HG02571 (cell line): ENCODE measurements at regions not wholly inside any gene's neighbourhood (a gene's known extent, or its start where the extent isn't known, plus 50 kb on each side); places are given as distances from the start of the nearest gene placed in this dataset.
"Not testable (repeated sequence)": the region's sequence is repeated elsewhere in the genome, so short reads cannot be mapped to it uniquely, and the experiment has no call there.

ENCODE experiments used
- ATAC-seq: cut with Tn5 transposase; IDR thresholded peaks from one replicate; pipeline ENCODE4 v1.9.1; 2021; ENCODE audit warnings: mild to moderate bottlenecking, moderate library complexity; ENCODE audit not compliant: unreplicated experiment

DNA sequence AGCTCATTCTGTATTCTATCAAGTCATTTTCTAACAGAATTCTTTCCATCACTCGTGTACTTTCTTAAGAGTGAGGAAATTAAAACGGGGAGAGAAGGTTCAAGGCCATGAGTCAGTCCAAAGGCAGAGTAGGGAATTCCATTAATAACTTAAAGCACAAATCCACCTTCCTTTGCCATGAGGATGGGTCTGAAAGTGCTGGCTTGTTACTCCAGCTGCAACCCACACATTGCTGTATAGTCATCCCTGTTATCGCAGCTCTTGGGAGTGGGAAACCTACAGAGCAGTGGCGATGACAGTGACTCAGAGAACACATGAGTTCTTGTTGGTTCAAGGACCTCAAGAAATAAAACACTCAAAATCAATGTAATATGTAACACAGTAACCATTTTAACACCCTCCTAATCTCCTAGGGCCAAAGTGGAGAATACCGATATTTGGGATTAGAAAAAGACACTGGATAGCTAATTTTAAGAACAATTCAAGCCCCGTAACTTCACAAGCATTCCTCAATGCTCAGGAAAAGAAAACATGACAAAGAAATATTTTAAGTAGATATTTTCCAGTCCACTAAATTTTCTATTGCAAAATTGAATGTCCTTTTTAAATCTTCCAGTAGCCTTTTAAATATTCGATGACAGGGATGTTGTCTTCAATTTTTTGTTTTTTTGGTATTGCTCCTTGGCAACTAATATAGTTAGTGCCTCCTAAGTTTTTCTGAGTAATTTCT lies 179.9 kb upstream of the THBS1 start:
- ATAC-seq: no peak

DNA sequence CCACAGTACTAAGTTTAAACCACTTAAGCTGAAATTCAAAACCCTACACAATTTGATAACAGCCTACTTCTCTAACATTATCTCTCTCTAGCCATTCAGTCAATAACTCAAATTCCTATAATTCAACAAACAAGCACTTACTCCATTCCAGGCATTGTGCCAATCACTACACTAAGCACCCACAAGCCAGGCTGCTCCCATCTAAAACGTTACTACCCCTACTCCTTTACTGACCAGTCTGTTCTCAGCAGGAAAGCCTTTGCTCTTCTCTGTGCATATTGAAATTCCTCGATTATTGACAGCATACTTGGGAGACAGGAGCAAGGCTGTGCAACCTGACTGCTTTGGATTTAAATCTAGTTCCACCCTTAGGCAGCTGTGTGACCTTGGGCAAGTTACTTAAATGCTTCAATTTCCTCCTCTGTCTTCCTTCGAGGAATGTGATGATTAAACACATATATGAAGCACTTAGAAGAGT lies 177.2 kb upstream of the THBS1 start:
- no peak for ATAC-seq

DNA sequence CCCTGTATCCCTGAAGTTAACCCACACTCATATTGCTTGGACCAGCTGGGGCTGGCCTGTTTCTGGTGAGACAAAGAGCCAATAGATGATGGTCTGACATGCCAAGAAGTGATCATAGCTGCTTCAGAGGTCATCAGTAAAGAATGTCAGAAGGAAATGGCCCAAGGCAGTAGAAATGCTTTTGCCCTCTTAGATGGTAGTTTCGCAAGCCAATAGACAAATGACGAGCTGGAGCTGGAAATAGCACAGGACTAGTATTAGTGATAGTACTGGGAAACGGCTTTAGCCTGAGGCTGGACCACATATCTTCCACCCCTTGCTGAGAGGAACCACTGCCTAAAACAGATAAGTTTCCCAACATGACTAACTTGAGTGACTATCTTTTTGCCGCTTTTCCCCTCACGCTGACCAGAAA lies 176.1 kb upstream of the THBS1 start:
- no peak for ATAC-seq

DNA sequence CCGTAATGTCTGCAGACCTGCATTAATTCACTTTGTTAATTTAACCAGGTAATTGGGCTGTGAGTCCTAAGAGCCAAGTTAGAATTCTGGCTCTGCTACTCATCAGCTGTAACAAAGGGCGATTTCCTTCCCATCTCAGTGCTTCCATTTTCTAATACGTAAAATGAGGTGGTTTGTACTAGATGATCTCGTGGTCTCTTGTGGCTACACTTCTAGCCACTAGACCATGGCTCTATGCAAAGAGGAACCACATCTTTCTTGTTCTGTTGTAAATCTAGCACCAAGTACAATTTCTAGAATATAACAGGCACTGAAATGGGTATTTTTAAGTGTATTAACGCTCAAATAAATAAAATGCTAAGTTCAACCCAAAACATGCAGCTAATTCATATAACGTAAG lies 174.4 kb upstream of the THBS1 start:
- peak; percentile 79 for ATAC-seq

DNA sequence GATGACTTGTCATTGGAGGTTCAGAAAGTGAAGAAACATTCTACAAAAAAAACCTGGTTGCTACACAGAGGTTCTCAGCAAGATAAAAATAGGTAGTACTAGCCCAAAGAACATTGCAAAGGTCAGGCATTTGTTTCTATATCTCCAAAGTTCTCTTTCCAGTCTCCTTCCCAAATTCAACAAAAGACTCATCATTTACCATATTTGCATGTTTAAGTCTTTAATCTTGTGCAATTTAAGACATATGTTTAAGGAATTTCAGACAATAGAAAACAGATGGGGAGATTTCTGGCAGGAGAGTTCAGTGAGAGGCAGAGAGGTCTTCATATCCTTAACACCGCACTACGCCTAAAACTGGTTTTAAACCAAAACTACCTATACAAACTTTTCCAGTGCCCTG lies 173.8 kb upstream of the THBS1 start:
- no peak for ATAC-seq

DNA sequence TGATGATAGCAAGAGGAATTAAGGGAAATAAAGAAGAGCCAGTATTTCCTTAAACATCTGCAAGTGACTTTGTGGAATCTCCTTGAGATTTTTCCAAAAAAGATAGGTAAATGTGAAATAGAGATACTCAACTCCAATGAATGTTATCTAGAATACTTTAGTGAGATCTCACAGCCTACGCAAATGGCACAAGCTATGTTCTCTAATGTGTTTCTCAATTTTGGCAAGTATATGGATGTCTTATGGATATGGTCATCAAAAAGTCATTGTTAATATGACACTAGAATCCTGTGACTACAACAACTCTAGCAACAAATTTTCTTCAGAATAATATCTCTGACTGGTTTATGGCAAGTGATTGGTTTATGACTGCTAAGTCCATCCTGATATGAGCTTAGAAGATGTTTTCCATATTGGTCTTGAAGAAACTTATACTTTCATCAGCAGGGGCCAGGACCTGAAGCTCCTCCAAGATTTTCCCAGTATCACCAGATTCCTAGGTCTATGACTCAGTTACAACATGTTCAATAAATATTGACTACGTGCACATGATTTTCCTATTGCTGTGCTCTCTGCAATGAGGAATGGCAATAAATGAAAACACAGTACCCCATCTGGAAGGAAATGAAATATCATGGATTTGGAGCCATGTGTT lies 170.9 kb upstream of the THBS1 start:
- ATAC-seq: no peak

DNA sequence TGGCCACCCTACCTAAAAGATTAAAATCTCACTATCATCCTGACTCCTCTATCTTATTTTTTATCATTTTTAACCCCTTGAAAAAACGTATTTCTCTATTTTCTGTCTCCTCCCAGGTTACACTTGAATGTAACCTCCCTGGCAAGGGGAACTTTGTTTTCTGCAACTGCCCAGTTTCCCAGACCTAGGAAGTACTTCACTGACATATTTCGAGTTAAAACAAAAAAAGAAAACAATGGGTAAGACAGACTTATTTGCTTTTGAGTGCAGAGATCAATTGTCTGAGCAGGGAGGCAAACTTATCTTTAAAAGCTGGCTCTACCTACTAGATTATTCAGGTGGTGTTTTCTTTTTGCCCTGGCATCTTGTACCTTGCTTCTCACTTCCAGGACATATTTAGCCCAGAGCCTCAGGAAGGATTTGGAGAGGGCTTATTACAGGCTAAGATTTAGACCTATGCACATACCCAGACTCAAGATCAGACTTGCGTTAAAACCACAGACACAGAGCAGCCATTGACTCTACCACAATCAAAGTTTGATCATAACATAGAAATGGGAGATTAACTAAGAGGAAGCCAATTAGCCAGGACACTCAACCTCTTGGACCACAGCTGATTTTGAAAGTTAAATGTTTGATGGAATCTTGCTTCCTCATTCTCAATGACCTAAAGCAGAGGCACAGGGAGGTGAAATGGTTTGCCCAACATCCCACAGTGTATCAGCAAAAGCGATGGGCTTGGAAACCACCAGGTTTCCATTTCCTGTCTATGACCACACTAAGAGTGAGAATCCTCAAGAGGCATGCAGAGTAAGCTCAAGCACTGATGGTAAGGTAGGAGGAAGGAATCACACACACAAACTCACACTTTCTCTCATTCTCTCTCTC lies 169.5 kb upstream of the THBS1 start:
- ATAC-seq: peak; percentile 86

DNA sequence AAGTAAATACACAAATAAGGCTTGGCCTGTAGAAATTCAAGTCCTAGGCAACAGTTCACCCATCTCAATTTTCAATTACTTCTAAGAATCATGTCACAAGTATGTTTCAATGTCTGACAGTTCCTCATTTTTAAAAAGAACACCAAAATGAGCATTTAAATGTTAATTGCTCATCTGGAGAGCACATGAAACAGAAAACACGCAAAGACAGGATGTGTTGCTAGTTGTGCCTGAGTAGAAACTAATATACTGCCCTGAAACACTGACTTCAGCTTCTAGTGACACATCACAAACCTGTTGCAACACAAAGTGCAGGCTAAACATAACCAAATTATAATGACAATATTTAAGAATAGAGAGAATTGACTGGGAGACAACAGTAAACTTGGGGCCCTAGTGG lies 167.3 kb upstream of the THBS1 start:
- ATAC-seq: no peak

DNA sequence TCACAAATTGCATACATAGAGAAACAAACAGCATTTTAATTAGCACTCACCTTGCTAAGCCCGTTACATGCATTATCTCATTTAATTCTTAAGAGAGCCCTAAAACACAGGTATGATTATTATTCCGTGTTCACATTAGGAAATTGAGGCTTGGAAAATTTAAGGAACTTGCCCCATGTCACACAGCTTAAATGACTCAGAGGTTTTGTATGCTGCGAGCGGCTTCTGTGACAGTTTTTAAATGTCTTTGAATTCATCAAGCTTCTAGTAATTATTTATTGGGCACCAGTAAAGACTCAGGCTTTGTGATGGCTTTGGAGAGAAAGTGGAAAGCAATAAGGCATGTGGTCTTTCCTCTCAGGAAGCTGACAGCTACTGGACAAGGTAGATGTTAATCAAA lies 166.7 kb upstream of the THBS1 start:
- ATAC-seq: no peak

DNA sequence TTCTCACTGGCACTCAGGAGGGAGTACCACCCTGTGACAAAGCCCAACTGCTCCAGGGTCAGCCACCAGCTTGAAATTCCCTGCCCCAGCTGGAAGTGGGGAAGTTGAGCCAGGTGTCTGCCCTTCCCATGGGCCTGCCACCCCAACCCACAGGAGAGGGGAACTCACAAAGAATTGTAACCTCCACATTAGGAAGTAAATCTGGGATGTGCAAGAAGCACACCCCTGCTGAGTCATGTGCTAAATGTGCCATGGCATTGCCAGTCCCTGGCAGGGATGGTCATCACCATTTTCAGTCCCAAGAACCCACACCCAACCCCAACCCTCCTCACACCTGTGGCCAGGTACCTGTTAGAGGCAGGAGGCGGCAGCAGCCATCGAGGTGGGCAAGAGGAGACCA lies 165.2 kb upstream of the THBS1 start:
- ATAC-seq: no peak

DNA sequence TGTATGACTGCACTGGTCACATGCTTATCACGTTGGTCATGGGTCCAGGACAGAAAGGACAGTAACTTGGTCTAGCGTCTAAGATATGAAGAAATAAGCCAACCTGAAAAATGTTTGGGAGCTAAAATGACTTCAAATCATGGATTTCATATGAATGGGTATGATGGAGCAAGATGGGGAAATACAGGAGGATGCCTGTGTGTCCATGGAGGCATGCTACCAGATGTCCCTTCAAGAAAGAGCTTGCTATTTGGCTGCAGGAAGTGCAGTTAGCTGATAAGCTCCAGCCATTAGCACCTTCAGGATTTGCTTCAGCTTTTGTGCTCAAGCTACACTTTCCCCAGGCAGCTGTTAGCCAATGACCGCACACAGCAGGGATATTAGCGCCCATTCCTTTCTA lies 164.6 kb upstream of the THBS1 start:
- no peak for ATAC-seq

DNA sequence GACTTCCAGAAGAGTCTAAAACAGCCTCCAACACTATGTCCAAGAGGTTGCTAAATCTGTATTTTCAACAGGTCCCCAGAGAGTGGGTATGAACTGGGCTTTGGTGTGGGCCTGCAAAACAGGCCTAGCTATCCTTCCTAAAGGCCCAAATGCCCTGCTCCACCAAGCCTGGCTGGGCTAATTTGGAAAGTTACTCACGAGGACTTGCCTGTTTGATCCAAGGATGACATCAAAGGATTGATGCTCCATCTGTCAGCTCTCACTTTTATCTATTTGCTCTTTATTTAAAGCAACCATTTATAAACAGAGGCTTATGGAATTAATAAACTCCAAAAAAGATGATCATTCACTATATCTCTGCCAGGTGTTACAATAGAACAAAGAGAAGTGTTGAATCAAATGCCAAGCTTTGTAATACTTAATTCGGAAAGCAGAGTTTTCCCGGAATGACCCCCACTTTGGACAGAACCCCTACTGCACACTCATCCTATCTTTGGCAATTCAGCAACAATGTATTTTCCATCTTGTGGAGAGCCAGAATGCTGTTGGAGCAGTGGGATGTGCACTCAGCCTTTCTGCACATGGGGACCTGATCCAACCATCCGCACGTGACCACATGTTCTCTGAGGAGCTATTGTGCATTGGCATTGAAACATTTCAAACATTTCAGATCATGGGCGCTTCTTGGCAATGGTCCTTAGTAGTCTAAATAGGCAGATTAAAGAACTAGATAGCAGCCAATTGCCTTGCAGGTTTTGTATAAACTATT lies 163.3 kb upstream of the THBS1 start:
- no peak for ATAC-seq

DNA sequence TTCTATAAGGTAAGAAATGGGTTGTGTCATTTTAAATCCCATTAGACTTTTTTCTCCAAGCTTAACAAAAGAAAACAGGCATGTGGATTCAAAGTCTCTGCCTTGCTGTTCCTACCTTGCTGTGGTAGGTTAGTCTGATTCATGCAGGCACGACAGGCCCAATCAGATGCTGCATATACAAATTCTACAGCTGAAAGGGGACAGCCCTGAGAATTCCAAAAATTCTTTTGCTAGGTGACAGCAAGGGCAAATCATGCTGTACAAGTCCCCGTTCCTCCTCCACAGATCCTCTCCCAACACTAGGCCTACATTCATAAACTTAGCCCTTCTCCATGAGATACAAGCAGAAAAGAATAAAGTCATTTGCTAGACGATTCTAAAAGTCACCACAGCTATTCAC lies 161.2 kb upstream of the THBS1 start:
- ATAC-seq: no peak

DNA sequence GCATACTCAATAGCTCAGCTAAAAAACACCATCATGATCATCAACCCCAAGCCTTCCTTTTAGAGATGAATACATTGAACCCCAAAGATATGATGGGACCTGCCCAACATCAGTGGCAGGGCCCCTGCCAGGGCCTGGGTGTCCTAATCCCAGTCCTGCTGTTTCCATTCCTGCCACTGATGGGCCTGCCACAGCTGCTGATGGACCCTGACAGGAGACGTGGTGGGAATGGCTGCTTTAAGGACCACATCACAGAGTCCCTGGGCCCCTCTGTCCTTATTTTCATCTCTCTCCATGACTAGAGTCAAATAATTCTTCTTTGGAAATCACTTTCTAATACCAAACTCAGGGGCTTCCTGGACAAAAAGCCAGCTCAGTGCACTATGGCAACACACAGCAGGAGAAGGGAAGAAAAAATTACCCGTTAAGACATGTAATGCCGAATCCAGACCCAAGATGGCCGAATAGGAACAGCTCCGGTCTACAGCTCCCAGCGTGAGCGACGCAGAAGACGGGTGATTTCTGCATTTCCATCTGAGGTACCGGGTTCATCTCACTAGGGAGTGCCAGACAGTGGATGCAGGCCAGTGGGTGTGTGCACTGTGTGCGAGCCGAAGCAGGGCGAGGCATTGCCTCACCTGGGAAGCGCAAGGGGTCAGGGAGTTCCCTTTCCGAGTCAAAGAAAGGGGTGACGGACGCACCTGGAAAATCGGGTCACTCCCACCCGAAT lies 160.6 kb upstream of the THBS1 start:
- ATAC-seq: not testable (repeated sequence)

DNA sequence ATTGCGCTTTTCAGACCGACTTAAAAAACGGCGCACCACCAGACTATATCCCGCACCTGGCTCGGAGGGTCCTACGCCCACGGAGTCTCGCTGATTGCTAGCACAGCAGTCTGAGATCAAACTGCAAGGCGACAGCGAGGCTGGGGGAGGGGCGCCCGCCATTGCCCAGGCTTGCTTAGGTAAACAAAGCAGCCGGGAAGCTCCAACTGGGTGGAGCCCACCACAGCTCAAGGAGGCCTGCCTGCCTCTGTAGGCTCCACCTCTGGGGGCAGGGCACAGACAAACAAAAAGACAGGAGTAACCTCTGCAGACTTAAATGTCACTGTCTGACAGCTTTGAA lies 160.1 kb upstream of the THBS1 start:
- not testable (repeated sequence) for ATAC-seq

DNA sequence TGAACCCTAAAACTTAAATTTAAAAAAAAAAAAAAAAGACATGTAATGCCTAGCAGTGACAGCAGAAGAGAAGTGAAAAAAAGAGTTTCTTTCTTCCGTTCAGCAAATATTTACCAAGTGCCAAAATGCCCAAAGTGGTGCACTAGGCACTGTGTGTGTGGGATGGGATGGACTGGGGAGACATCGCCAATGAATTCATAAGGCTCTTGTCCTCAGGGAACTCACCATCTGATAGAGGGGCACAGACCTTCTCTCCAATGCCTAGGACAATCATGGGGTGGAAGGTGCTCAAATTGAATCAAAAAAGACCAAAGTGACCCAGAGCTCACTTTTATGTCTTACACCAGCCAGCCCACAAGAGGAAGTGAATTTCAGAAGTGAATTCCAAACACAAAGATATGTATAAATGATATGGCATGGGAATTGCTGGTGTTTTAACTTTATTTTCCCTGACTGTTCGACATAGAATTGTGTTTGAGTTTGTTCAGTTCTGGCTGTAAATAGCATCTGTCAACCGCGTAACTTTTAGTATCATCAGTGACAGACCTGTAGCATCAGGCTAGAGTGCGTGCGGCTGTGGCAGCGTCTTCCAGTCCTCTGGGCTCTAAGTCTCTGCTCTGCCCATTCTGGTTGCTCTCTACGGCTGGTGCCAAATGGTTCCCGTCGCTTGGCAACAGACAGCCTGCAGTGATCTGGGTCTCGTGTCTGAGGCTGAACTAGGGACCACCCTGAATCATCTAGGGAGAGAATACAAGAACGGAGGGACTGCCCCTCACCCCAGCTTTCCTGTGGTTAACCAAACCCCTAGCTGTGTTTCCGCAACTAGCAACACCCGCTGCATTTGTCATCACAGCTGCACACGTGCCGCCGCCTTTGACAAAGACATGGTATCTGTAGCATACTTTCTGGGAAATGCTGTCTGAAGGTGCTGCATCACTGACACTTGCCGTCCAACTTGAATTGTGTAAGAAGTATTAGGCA lies 154.0 kb upstream of the THBS1 start:
- peak; percentile 76 for ATAC-seq

DNA sequence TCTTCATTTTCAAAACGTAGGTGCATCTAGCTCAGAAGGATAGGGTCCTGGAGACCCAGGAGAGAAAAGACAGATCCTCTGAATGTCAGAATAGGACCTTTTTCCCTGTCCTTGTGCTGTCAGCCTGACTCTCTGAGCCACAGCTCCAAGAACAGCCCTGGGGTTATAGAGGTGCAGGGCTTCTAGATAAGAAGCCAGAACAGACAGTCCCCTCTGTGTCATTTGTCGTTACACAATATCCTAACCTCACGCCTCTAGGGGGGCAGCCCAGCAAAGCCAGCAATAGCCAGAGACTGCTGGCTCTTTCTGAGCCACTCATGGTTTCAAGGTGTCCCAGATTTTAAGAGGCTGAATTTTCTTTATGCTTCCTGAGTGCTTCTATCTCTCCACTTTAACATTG lies 153.2 kb upstream of the THBS1 start:
- ATAC-seq: no peak

DNA sequence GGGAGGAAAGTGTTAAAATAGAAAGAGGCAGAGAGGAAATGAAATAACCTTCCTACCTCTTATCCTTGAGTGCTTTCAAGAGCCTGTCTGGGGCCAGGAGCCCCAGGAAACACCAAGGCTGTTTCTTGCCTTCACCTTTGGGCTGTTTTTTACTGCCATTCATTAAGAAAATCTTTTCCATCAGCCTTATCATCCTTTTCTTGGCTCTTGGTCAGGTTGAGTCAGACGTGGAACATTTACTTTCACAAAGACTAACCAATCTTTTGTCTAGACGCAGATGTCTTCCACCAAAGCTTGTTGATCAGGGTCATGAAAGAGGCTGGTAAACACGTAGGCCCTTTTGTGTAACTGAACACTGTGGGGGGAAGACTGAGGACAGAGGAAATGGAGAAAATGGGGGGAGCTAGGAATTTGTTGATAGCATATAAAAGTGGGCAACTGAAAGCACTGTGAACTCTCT lies 151.0 kb upstream of the THBS1 start:
- no peak for ATAC-seq

DNA sequence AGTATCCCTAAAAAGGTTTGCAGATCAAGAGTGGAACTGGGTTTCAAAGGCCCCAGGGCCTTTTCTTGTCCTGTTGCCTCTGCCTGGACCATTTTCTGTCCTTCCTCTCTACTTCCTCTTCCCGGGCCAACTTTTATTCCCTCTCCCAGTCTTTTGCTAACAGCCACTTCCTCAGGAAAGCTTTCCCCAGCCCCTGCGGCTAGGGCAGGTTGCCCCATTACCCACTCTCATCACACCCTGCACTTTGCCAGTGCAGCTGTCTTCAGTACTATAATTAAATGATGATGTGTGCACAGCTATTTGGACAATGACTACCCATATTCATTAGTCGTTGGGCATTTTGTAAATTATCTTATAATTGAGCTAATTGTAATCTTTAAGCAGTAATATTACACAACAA lies 150.5 kb upstream of the THBS1 start:
- ATAC-seq: no peak
